ENCODE measurements at regions not wholly inside any gene's neighbourhood (a gene's known extent, or its start where the extent isn't known, plus 50 kb on each side); places are given as distances from the start of the nearest gene placed in this dataset.

DNA sequence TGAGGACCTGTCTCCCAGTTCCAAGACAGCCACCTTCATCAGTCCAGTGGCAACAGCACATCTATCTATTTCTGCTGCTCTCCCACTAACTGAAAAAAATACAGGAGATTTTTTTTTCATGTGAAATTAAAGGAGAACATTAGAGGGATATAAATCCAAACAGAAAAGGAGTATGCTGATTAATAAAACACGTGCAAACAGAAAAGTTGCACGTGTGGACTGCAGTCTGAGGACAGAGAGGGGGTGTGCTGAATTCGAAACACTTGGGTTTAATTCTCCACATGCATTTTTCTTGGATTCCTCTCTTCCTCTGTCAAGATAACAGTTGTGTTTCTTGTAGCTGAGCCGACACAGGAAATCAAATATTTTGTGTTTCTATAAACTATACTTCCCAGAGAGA lies 113.4 kb downstream of the CYRIA start:
- Histone ChIP-seq H3K9me3 (ENCODE audit: control extremely low read depth in 1 of 5, control insufficient read depth in 4 of 5, insufficient read depth in 2 of 5, low read depth in 1 of 5, low read length in 4 of 5) (no peaks in the 10 kb centered on the region), H3K36me3 (ENCODE audit: control insufficient read depth in 4 of 4, insufficient read depth in 4 of 4, low read length in 3 of 4) (peaks cover 0 to 9% (median 1%) of the 10 kb centered on the region in 4 experiments), H3K27me3 (replicated peaks in 2 of 5; ENCODE audit: control insufficient read depth in 4 of 5, insufficient read depth in 5 of 5, low read length in 4 of 5) (no peaks in the 10 kb centered on the region), H3K27ac (ENCODE audit: insufficient read depth in 1 of 2, low read depth in 1 of 2, low read length in 2 of 2, poor library complexity in 1 of 2, severe bottlenecking in 2 of 2) (no peak overlapping the region), H3K4me3 (ENCODE audit: control insufficient read depth in 1 of 7, extremely low read depth in 1 of 7, insufficient read depth in 4 of 7, low read depth in 2 of 7, low read length in 6 of 7) (no peak overlapping the region), H3K4me1 (ENCODE audit: control extremely low read depth in 1 of 4, control insufficient read depth in 4 of 4, insufficient read depth in 4 of 4, low read length in 3 of 4) (no peaks in the 10 kb centered on the region)
- ChIA-PET CTCF (interaction anchor here (0.6 to 1.7 kb wide), 7 partner anchors 35 to 205 kb away, joined by 3 to 4 read pairs (median 3); no protein-coding TSS in a partner anchor), POLR2A (no interaction called here)
- no peak for DNase-seq
- WGBS (ENCODE audit: insufficient coverage): 97% methylated on average over 3 of the region's 4 CpGs

DNA sequence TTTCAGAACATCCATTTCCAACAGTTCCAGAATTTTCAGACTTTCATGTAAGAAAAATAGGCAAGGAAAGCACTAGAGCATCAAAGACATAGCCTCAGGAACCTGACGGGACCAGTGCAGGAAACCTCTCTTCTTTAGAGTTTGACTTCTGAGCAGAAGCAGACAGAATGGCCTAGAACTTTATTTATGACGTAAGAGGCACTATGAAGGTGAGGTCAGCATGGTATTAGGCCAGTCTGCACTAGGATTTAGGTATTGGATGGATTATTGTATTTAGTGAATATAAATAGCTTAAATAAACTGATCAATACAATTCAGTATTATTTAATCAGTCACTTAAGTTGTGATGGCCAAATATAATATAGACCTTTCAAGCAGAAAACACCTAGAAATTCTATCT lies 117.6 kb downstream of the CYRIA start:
- WGBS (ENCODE audit: insufficient coverage): 94% methylated on average over 1 of the region's 2 CpGs
- Histone ChIP-seq H3K27me3 (replicated peaks in 2 of 5; ENCODE audit: control insufficient read depth in 4 of 5, insufficient read depth in 5 of 5, low read length in 4 of 5) (no peaks in the 10 kb centered on the region), H3K4me3 (ENCODE audit: control insufficient read depth in 1 of 7, extremely low read depth in 1 of 7, insufficient read depth in 4 of 7, low read depth in 2 of 7, low read length in 6 of 7) (no peak overlapping the region), H3K9me3 (ENCODE audit: control extremely low read depth in 1 of 5, control insufficient read depth in 4 of 5, insufficient read depth in 2 of 5, low read depth in 1 of 5, low read length in 4 of 5) (no peaks in the 10 kb centered on the region), H3K36me3 (ENCODE audit: control insufficient read depth in 4 of 4, insufficient read depth in 4 of 4, low read length in 3 of 4) (no peaks in the 10 kb centered on the region), H3K4me1 (ENCODE audit: control extremely low read depth in 1 of 4, control insufficient read depth in 4 of 4, insufficient read depth in 4 of 4, low read length in 3 of 4) (no peaks in the 10 kb centered on the region), H3K27ac (ENCODE audit: insufficient read depth in 1 of 2, low read depth in 1 of 2, low read length in 2 of 2, poor library complexity in 1 of 2, severe bottlenecking in 2 of 2) (no peak overlapping the region)
- no peak for DNase-seq
- CTCF ChIA-PET: no interaction called here
- POLR2A ChIA-PET: no interaction called here

DNA sequence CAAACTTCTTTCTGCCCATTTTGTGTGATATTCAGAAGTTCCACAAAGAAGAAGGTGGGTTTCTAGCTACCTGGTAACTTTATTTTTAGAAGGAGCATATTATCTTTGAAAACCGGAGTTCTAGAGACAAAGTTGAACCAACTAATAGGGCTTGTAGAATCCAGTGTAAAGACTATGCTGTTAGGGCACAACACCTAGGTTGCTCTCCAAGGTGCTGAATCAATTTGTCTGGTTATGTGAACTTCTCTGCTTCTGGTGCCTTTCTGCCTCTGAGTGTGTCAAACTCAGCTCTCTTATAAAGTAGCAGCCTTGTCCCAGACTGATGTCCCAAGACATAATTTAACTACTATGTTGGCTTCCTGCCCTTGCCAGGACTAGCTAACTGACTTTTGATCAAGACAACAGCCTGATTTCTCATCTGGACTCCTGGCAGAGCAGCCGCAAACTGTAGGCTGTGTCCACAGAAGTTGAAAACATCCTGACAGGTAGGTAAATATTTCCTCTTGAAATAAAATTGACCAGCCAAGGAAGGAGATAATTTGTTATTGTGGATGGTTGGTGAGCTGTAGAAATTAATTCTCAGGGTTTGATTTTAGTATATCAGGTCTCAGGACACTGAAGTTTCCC lies 119.4 kb downstream of the CYRIA start:
- H3K4me1 ChIP-seq (ENCODE audit: control extremely low read depth in 1 of 4, control insufficient read depth in 4 of 4, insufficient read depth in 4 of 4, low read length in 3 of 4): no peaks in the 10 kb centered on the region
- no peak overlapping the region for H3K4me3 ChIP-seq (ENCODE audit: control insufficient read depth in 1 of 7, extremely low read depth in 1 of 7, insufficient read depth in 4 of 7, low read depth in 2 of 7, low read length in 6 of 7)
- no peaks in the 10 kb centered on the region for H3K36me3 ChIP-seq (ENCODE audit: control insufficient read depth in 4 of 4, insufficient read depth in 4 of 4, low read length in 3 of 4)
- H3K27ac ChIP-seq (ENCODE audit: insufficient read depth in 1 of 2, low read depth in 1 of 2, low read length in 2 of 2, poor library complexity in 1 of 2, severe bottlenecking in 2 of 2): no peak overlapping the region
- POLR2A ChIA-PET: no interaction called here
- no peaks in the 10 kb centered on the region for H3K27me3 ChIP-seq (replicated peaks in 2 of 5; ENCODE audit: control insufficient read depth in 4 of 5, insufficient read depth in 5 of 5, low read length in 4 of 5)
- CTCF ChIA-PET: interaction anchor here (1.1 kb wide), 1 partner anchor 63 kb away, joined by 3 read pairs; no protein-coding TSS in a partner anchor
- WGBS (ENCODE audit: insufficient coverage): 86% methylated on average over 2 of the region's 2 CpGs
- DNase-seq: peak; percentile 47 to 83 (median 80)
- no peaks in the 10 kb centered on the region for H3K9me3 ChIP-seq (ENCODE audit: control extremely low read depth in 1 of 5, control insufficient read depth in 4 of 5, insufficient read depth in 2 of 5, low read depth in 1 of 5, low read length in 4 of 5)

DNA sequence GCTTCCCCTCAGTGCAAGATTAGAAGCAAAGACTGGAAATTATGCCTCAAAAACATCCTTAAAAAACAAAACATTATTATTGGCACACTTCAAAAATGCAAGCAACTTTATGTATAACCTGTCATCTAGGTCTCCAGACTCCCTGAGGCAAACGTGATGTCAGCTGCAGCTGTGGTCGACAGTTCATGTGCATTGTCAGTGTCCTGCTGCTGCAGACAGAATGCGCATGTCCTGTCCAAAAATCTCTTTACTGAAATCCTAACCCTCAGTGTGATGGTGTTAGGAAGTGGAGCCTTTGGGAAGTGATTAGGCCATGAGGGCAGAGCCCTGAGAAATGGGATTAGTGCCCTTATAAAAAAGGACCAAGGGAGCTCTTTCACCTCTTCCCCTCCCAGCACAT lies 126.9 kb downstream of the CYRIA start:
- Histone ChIP-seq H3K4me1 (ENCODE audit: control extremely low read depth in 1 of 4, control insufficient read depth in 4 of 4, insufficient read depth in 4 of 4, low read length in 3 of 4) (no peaks in the 10 kb centered on the region), H3K9me3 (ENCODE audit: control extremely low read depth in 1 of 5, control insufficient read depth in 4 of 5, insufficient read depth in 2 of 5, low read depth in 1 of 5, low read length in 4 of 5) (no peaks in the 10 kb centered on the region), H3K36me3 (ENCODE audit: control insufficient read depth in 4 of 4, insufficient read depth in 4 of 4, low read length in 3 of 4) (no peaks in the 10 kb centered on the region), H3K27me3 (replicated peaks in 2 of 5; ENCODE audit: control insufficient read depth in 4 of 5, insufficient read depth in 5 of 5, low read length in 4 of 5) (peaks cover 0 to 2% (median 0%) of the 10 kb centered on the region in 5 experiments), H3K4me3 (ENCODE audit: control insufficient read depth in 1 of 7, extremely low read depth in 1 of 7, insufficient read depth in 4 of 7, low read depth in 2 of 7, low read length in 6 of 7) (no peak overlapping the region), H3K27ac (ENCODE audit: insufficient read depth in 1 of 2, low read depth in 1 of 2, low read length in 2 of 2, poor library complexity in 1 of 2, severe bottlenecking in 2 of 2) (no peak overlapping the region)
- ChIA-PET POLR2A (no interaction called here), CTCF (interaction anchor here (0.9 to 1.1 kb wide), 2 partner anchors 9 to 218 kb away, joined by 3 read pairs; no protein-coding TSS in a partner anchor)
- DNase-seq: no peak
- 92% methylated on average over 2 of the region's 3 CpGs for WGBS (ENCODE audit: insufficient coverage)

DNA sequence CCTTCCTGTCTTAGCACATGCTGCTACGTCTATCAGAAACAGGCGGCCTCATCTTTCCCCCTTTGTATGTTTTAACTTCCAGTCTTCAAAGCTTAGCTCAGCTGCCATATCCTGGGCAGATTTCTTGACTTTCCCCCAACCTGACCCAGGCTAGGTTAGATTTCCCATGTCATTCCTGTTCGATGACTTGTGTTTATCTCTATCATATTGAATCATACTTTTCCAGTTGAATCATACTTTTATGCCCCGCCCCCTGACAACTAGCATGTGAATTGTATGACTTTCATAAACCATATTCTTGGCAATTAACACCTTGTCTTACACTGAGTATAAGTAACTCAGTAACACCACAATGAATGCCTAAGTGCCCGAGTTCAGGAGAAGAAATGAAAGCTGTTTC lies 128.3 kb downstream of the CYRIA start:
- no peaks in the 10 kb centered on the region for H3K4me1 ChIP-seq (ENCODE audit: control extremely low read depth in 1 of 4, control insufficient read depth in 4 of 4, insufficient read depth in 4 of 4, low read length in 3 of 4)
- no peaks in the 10 kb centered on the region for H3K9me3 ChIP-seq (ENCODE audit: control extremely low read depth in 1 of 5, control insufficient read depth in 4 of 5, insufficient read depth in 2 of 5, low read depth in 1 of 5, low read length in 4 of 5)
- H3K27me3 ChIP-seq (replicated peaks in 2 of 5; ENCODE audit: control insufficient read depth in 4 of 5, insufficient read depth in 5 of 5, low read length in 4 of 5): peaks cover 0 to 2% (median 0%) of the 10 kb centered on the region in 5 experiments
- 95% methylated on average over 5 of the region's 5 CpGs for WGBS (ENCODE audit: insufficient coverage)
- DNase-seq: no peak
- CTCF ChIA-PET: no interaction called here
- no peaks in the 10 kb centered on the region for H3K36me3 ChIP-seq (ENCODE audit: control insufficient read depth in 4 of 4, insufficient read depth in 4 of 4, low read length in 3 of 4)
- POLR2A ChIA-PET: no interaction called here
- no peak overlapping the region for H3K4me3 ChIP-seq (ENCODE audit: control insufficient read depth in 1 of 7, extremely low read depth in 1 of 7, insufficient read depth in 4 of 7, low read depth in 2 of 7, low read length in 6 of 7)
- no peak overlapping the region for H3K27ac ChIP-seq (ENCODE audit: insufficient read depth in 1 of 2, low read depth in 1 of 2, low read length in 2 of 2, poor library complexity in 1 of 2, severe bottlenecking in 2 of 2)

DNA sequence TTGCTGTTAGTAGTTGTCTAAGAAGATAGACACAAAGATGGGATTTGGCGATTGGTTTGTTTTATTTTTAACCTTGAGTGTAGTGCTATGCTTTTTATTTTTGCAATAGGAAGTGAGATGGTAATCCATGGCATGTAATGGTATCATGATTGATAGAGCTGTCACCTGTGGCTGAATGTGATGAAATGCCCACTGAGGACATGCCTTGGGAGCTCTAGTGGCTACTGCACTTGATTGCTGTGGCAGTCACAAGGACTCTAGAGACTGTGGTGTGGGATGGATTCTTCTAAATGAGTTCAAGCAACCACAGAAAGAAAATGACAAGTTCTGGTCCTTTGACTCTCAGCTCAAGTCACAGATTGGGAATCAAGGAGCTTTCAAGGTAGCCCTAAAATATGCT lies 139.4 kb downstream of the CYRIA start:
- Histone ChIP-seq H3K36me3 (ENCODE audit: control insufficient read depth in 4 of 4, insufficient read depth in 4 of 4, low read length in 3 of 4) (no peaks in the 10 kb centered on the region), H3K4me3 (ENCODE audit: control insufficient read depth in 1 of 7, extremely low read depth in 1 of 7, insufficient read depth in 4 of 7, low read depth in 2 of 7, low read length in 6 of 7) (no peak overlapping the region), H3K4me1 (ENCODE audit: control extremely low read depth in 1 of 4, control insufficient read depth in 4 of 4, insufficient read depth in 4 of 4, low read length in 3 of 4) (no peaks in the 10 kb centered on the region), H3K27me3 (replicated peaks in 2 of 5; ENCODE audit: control insufficient read depth in 4 of 5, insufficient read depth in 5 of 5, low read length in 4 of 5) (no peaks in the 10 kb centered on the region), H3K27ac (ENCODE audit: insufficient read depth in 1 of 2, low read depth in 1 of 2, low read length in 2 of 2, poor library complexity in 1 of 2, severe bottlenecking in 2 of 2) (no peak overlapping the region), H3K9me3 (ENCODE audit: control extremely low read depth in 1 of 5, control insufficient read depth in 4 of 5, insufficient read depth in 2 of 5, low read depth in 1 of 5, low read length in 4 of 5) (no peaks in the 10 kb centered on the region)
- CTCF ChIA-PET: interaction anchor here (0.6 to 1.0 kb wide), 2 partner anchors 225 to 499 kb away, joined by 3 read pairs; no protein-coding TSS in a partner anchor
- POLR2A ChIA-PET: no interaction called here
- 50% methylated on average over 1 of the region's 1 CpG for WGBS (ENCODE audit: insufficient coverage)
- DNase-seq: no peak

DNA sequence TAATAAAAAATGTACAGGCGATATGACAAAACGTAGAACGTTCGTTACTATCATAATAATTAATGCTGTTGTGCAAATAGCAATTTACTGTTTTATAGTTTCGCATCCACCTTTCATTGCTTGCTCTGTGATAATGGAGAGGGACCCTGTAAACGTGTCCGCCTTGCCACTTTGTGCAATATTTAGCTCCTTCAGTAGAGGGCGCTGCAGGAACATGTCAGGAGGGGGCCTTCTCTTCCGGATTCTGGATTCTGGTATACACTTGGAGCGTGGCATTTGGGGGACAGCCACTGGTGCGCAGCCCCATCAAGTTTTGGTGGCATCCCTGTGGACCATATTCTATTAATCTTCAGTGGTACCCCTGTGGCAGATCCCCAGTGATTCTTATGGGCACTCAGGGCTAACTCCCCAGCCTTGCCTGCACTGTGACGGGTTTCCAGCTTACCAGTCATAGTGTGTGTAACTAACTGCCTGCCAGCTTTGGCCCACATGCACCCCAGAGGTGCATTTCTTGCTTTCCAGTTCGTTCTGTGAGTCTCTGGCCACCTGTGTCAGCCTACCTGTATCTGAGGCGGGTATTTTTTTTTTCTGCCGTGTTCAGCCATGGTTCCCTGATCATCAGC lies 140.3 kb downstream of the CYRIA start:
- POLR2A ChIA-PET: no interaction called here
- no peaks in the 10 kb centered on the region for H3K36me3 ChIP-seq (ENCODE audit: control insufficient read depth in 4 of 4, insufficient read depth in 4 of 4, low read length in 3 of 4)
- 85% methylated on average over 10 of the region's 15 CpGs for WGBS (ENCODE audit: insufficient coverage)
- H3K9me3 ChIP-seq (ENCODE audit: control extremely low read depth in 1 of 5, control insufficient read depth in 4 of 5, insufficient read depth in 2 of 5, low read depth in 1 of 5, low read length in 4 of 5): no peaks in the 10 kb centered on the region
- DNase-seq: peak; percentile 10 to 27 (median 19)
- no peaks in the 10 kb centered on the region for H3K4me1 ChIP-seq (ENCODE audit: control extremely low read depth in 1 of 4, control insufficient read depth in 4 of 4, insufficient read depth in 4 of 4, low read length in 3 of 4)
- CTCF ChIA-PET: interaction anchor here (0.6 to 1.0 kb wide), 3 partner anchors 29 to 498 kb away, joined by 3 to 5 read pairs (median 3); no protein-coding TSS in a partner anchor
- no peak overlapping the region for H3K4me3 ChIP-seq (ENCODE audit: control insufficient read depth in 1 of 7, extremely low read depth in 1 of 7, insufficient read depth in 4 of 7, low read depth in 2 of 7, low read length in 6 of 7)
- no peaks in the 10 kb centered on the region for H3K27me3 ChIP-seq (replicated peaks in 2 of 5; ENCODE audit: control insufficient read depth in 4 of 5, insufficient read depth in 5 of 5, low read length in 4 of 5)
- H3K27ac ChIP-seq (ENCODE audit: insufficient read depth in 1 of 2, low read depth in 1 of 2, low read length in 2 of 2, poor library complexity in 1 of 2, severe bottlenecking in 2 of 2): no peak overlapping the region

All from common myeloid progenitor, CD34-positive (primary cell).